Heart right ventricle (tissue), 16 donors: ENCODE measurements at regions not wholly inside any gene's neighbourhood (a gene's known extent, or its start where the extent isn't known, plus 50 kb on each side); places are given as distances from the start of the nearest gene placed in this dataset.

ENCODE experiments used
- ATAC-seq, 8 donors: fragments of 200-7000 bp; cut with Tn5 transposase; one replicate each; pipeline ENCODE4 v1.9.1; 2020; ENCODE audit warnings: mild to moderate bottlenecking in 8 of 8, moderate library complexity in 8 of 8, moderate number of reproducible peaks in 1 of 8
- DNase-seq, 2 donors: peaks; one replicate each; pipeline ENCODE4 v3.0.0-alpha.2; 2020
- H3K27ac ChIP-seq, 10 donors: fragments of 200-600 bp; sonication (generic) in 2 of 10; one replicate each; pipeline versions ENCODE4 v1.5.0 to v1.8.0; 2020 to 2022; ENCODE audit warnings: mild to moderate bottlenecking in 3 of 10
- H3K27me3 ChIP-seq, 7 donors: fragments of 200-600 bp; one replicate each; pipeline ENCODE4 v1.8.0; 2021 to 2022; ENCODE audit warnings: mild to moderate bottlenecking in 2 of 7
- H3K36me3 ChIP-seq, 9 donors: fragments of 200-600 bp; sonication (generic) in 1 of 9; one replicate each; pipeline versions ENCODE4 v1.5.0 to v1.8.0; 2020 to 2022; ENCODE audit warnings: mild to moderate bottlenecking in 2 of 9
- H3K4me1 ChIP-seq, 9 donors: fragments of 200-600 bp; sonication (generic) in 1 of 9; one replicate each; pipeline versions ENCODE4 v1.5.0 to v1.8.0; 2020 to 2022; ENCODE audit warnings: mild to moderate bottlenecking in 4 of 9
- H3K4me3 ChIP-seq, 10 donors: fragments of 200-600 bp; sonication (generic) in 2 of 10; one replicate each; pipeline versions ENCODE4 v1.5.0 to v1.8.0; 2020 to 2022; ENCODE audit warnings: mild to moderate bottlenecking in 7 of 10, moderate library complexity in 2 of 10
- H3K9me3 ChIP-seq, 11 donors: fragments of 200-600 bp in 10 of 11; sonication (generic) in 2 of 11; one replicate each; pipeline versions ENCODE4 v1.5.0 to v1.8.0; 2013 to 2022; ENCODE audit warnings: mild to moderate bottlenecking in 2 of 11, control low read depth in 1 of 11, moderate library complexity in 1 of 11
- WGBS, 2 donors: extraction: QIAGEN DNeasy Blood & Tissue Kit; methylation state at CpG; one replicate each; pipeline ENCODE4 v1.1.7; 2013; ENCODE audit warnings: inconsistent platforms in 1 of 2; 5-methylcytosine and 5-hydroxymethylcytosine counted together
- intact Hi-C, 10 donors: fragments of 100-400 bp; cut with DNase I; formaldehyde crosslinking; loops; one replicate each; pipeline versions ENCODE4 v1.11.1 to v1.14.2; 2022
- TF ChIP-seq, protein P1 (sequence below), 9 donors: fragments of 200-600 bp; sonication (generic) in 2 of 9; IDR thresholded peaks; one replicate each; pipeline versions ENCODE4 v1.5.0 to v1.8.0; 2021 to 2022; ENCODE audit warnings: antibody characterized with exemption in 9 of 9, mild to moderate bottlenecking in 5 of 9, moderate library complexity in 1 of 9
- donor health status: Arrhythmogenic right ventricular cardiomyopathy.
- donor health status: ischemic (EF 13 %, LVEDD 7.1; RV severe dilation, severe dysfunction).
- donor health status: healthy with polysubstance abuse.
- donor health status: DM: no; HTN: yes; CAD: no.
- donor health status: DM: no; HTN: no; CAD: no.
- donor health status: ischemic (EF 25% LVEDD 6.9; RV normal size, moderate dysfunction).
- donor health status: ischemic (EF 25% LVEDD 5.7; RV mildly dilated, moderate dysfunction).
- donor health status: healthy.
- donor health status: DM: yes; HTN: yes; CAD: no.
- donor health status: Ischemic cardiomyopathy.
- donor health status: ischemic (EF 35%, LVEDD 5.7; RV mildly dilated, moderate dysfunction).
- donor health status: nonischemic (EF 11% LVEDD 7.7; RV severe dilation, severe dysfunction).
- donor health status: DM: yes; HTN: yes; CAD: no.
- donor health status: PGD.
- donor health status: ischemic (EF 29% LVEDD 5.4; RV normal size, mild dysfunction).
- donor health status: nonischemic (EF 23%, LVEDD 6.1; RV moderate dilation, normal function).

DNA sequence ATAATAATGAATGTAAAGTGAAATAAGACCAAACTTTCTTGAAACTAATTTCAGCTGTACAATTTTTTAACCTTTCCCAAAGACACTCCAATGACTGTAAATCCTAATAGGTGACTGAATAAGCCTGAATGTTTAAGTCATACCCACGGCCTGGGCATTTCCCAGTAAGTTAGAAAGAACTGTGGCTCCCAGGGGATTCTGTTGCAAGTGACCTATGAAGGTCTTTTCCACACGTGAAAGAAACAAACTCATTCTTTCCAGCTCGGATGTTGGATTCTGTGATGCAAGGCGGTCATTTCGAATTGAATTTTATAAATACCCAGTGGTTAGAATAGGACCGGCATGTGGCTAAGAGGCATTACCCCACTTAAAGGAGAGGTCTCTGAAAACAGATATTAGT lies 1134.4 kb downstream of the GALC start:
- TF ChIP-seq, protein P1, sequence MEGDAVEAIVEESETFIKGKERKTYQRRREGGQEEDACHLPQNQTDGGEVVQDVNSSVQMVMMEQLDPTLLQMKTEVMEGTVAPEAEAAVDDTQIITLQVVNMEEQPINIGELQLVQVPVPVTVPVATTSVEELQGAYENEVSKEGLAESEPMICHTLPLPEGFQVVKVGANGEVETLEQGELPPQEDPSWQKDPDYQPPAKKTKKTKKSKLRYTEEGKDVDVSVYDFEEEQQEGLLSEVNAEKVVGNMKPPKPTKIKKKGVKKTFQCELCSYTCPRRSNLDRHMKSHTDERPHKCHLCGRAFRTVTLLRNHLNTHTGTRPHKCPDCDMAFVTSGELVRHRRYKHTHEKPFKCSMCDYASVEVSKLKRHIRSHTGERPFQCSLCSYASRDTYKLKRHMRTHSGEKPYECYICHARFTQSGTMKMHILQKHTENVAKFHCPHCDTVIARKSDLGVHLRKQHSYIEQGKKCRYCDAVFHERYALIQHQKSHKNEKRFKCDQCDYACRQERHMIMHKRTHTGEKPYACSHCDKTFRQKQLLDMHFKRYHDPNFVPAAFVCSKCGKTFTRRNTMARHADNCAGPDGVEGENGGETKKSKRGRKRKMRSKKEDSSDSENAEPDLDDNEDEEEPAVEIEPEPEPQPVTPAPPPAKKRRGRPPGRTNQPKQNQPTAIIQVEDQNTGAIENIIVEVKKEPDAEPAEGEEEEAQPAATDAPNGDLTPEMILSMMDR (IDR thresholded peaks at IDR 0.05): no peak
- H3K4me3 ChIP-seq: no peak overlapping the region
- WGBS, 2 donors: 68 to 71% methylated on average over 6 of the region's 6 CpGs
- intact Hi-C loops: no loop called here
- H3K27ac ChIP-seq: no peak overlapping the region
- ATAC-seq (no peak), DNase-seq (no peak)
- no peaks in the 10 kb centered on the region for H3K27me3 ChIP-seq
- peaks cover 0 to 7% (median 0%) of the 10 kb centered on the region in 11 donors for H3K9me3 ChIP-seq
- no peaks in the 10 kb centered on the region for H3K4me1 ChIP-seq
- H3K36me3 ChIP-seq: no peaks in the 10 kb centered on the region

DNA sequence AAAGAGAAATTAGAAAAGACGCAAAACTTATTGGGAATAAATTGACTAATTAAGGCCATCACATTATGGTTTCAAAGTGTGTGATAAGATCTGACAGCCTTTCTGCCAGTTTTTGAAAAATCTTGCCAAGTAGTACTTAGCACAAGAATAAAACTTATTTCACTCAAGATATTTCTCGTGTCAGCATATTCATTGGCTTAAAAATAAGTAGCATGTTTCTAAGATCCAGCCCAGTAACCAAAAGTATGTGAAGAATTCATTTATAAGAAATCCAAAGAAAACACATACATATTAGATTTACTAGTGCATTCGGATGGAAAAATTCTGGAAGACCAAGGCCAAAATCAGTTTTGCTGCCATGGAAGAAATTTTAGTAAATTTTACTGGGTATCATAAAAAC lies 1135.0 kb downstream of the GALC start:
- H3K4me1 ChIP-seq: no peaks in the 10 kb centered on the region
- TF ChIP-seq, protein P1 (IDR thresholded peaks at IDR 0.05): no peak
- no peak for DNase-seq
- H3K36me3 ChIP-seq: no peaks in the 10 kb centered on the region
- H3K9me3 ChIP-seq: peaks cover 0 to 7% (median 0%) of the 10 kb centered on the region in 11 donors
- H3K27ac ChIP-seq: no peak overlapping the region
- H3K27me3 ChIP-seq: no peaks in the 10 kb centered on the region
- WGBS, 2 donors: 72 to 75% methylated on average over 3 of the region's 3 CpGs
- no peak for ATAC-seq
- H3K4me3 ChIP-seq: no peak overlapping the region
- intact Hi-C loops: no loop called here

DNA sequence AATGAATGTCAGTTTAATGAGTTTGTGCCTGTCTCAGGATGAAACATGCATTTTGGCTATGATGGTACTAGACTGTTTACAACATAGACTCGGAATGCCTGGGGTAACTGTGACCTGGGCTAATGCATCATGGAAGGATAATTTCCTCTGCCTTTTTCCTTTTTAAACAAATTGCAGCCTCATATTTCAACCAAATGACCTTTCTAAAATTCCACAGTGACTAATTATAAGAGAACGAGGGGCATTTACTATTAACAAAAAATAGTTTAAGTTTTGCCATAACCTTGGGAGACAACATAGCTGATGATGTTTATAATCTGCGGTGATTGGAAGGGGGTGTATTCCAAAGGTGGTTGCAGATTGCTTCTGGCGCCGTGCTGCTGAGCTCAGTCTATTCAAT lies 1140.5 kb downstream of the GALC start:
- Histone ChIP-seq H3K27me3 (no peaks in the 10 kb centered on the region), H3K9me3 (peaks cover 0 to 7% (median 0%) of the 10 kb centered on the region in 11 donors), H3K36me3 (no peaks in the 10 kb centered on the region), H3K4me1 (no peaks in the 10 kb centered on the region), H3K27ac (no peak overlapping the region), H3K4me3 (no peak overlapping the region)
- WGBS, 2 donors: 73 to 81% methylated on average over 5 of the region's 5 CpGs
- ATAC-seq: no peak
- no peak for DNase-seq
- intact Hi-C loops: no loop called here
- TF ChIP-seq, protein P1 (IDR thresholded peaks at IDR 0.05): no peak

DNA sequence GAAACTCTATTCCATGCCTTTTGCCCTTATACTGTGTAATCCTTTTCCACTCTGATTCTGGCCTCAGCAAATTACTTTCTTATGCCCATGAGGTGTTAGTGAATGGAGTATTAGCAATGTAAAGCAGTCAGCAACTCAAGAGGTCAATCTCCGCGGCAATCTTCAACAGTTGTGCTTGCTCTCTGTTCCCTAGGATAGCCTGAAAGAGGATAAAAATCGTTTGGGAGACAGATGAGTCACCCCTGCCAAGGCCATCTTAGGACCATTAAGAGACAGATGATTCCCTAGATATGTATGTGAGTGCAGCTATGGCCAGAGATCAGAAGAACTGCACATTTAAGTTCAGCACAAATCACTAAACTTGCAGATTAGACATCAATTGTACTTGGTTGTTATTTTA lies 1145.8 kb downstream of the GALC start:
- TF ChIP-seq, protein P1 (IDR thresholded peaks at IDR 0.05): no peak
- DNase-seq (no peak), ATAC-seq (no peak)
- intact Hi-C loops: no loop called here
- no peak overlapping the region for H3K4me3 ChIP-seq
- no peaks in the 10 kb centered on the region for H3K4me1 ChIP-seq
- no peaks in the 10 kb centered on the region for H3K36me3 ChIP-seq
- no peak overlapping the region for H3K27ac ChIP-seq
- H3K27me3 ChIP-seq: no peaks in the 10 kb centered on the region
- WGBS, 2 donors: 58 to 59% methylated on average over 3 of the region's 3 CpGs
- peaks cover 0 to 4% (median 0%) of the 10 kb centered on the region in 11 donors for H3K9me3 ChIP-seq
